IMR-90 (cell line): ENCODE measurements at regions not wholly inside any gene's neighbourhood (a gene's known extent, or its start where the extent isn't known, plus 50 kb on each side); places are given as distances from the start of the nearest gene placed in this dataset.

Experiments used
- ATAC-seq: fragments of 200-7000 bp; cut with Tn5 transposase; 2 replicates; pipeline ENCODE4 v1.9.1; 2020; ENCODE audit warnings: low read depth, mild to moderate bottlenecking, moderate library complexity
- BruUV-seq: library from RNA; stranded (reverse); fragments of 400-500 nt; replicated peaks from 2 replicates; lab custom pipeline; 2021; lab: Mats Ljungman, UMichigan
- CTCF ChIA-PET: fragments of 300-600 bp; formaldehyde crosslinking; extraction: SDS; loops from one replicate; lab custom pipeline; 2021; ENCODE audit warnings: antibody characterized with exemption; lab: Yijun Ruan, JAX
- POLR2A ChIA-PET: fragments of 300-600 bp; sonication (Branson Sonifier 250); formaldehyde crosslinking; loops from one replicate; lab custom pipeline; 2022; ENCODE audit warnings: antibody characterized with exemption; ENCODE audit not compliant: unreplicated experiment; lab: Charles Lee
- DNase-seq: peaks from one replicate; pipeline ENCODE4 v3.0.0; 2013
- H2AFZ ChIP-seq: replicated peaks from 2 replicates; pipeline ENCODE3; 2013; ENCODE audit warnings: low read length, mild to moderate bottlenecking; ENCODE audit not compliant: poor library complexity
- H2AK5ac ChIP-seq: 2 replicates; pipeline ENCODE4 v1.6.1; 2013; ENCODE audit warnings: low read depth, low read length, inconsistent platforms
- H2AK9ac ChIP-seq: replicated peaks from 2 replicates; pipeline ENCODE3; 2013; ENCODE audit warnings: mild to moderate bottlenecking, low read depth, low read length, moderate library complexity; ENCODE audit not compliant: poor library complexity
- H2BK120ac ChIP-seq: 2 replicates; pipeline ENCODE4 v1.6.1; 2013; ENCODE audit warnings: low read depth, low read length, inconsistent platforms
- H2BK15ac ChIP-seq: 3 replicates; pipeline ENCODE4 v1.6.1; 2013; ENCODE audit warnings: low read depth, low read length, inconsistent platforms
- H2BK20ac ChIP-seq: 2 replicates; pipeline ENCODE4 v1.6.1; 2013; ENCODE audit warnings: low read depth, mild to moderate bottlenecking, inconsistent platforms, low read length, moderate library complexity
- H2BK5ac ChIP-seq: 2 replicates; pipeline ENCODE4 v1.6.1; 2013; ENCODE audit warnings: mild to moderate bottlenecking, low read depth, low read length, inconsistent platforms; ENCODE audit not compliant: poor library complexity, severe bottlenecking
- H3K14ac ChIP-seq: replicated peaks from 2 replicates; pipeline ENCODE4 v1.6.1; 2013; ENCODE audit warnings: low read depth, low read length, inconsistent platforms
- H3K18ac ChIP-seq: 2 replicates; pipeline ENCODE4 v1.6.1; 2013; ENCODE audit warnings: low read depth, low read length, control low read depth
- H3K23ac ChIP-seq: 2 replicates; pipeline ENCODE4 v1.6.1; 2013; ENCODE audit warnings: low read depth, low read length, inconsistent platforms
- H3K27ac ChIP-seq: 2 replicates; pipeline ENCODE4 v1.5.1; 2013; ENCODE audit warnings: mild to moderate bottlenecking, control low read depth, low read length; ENCODE audit not compliant: insufficient read depth
- H3K27me3 ChIP-seq: 2 replicates; pipeline ENCODE4 v1.6.1; 2013; ENCODE audit warnings: low read length; ENCODE audit not compliant: control insufficient read depth, insufficient read depth
- H3K36me3 ChIP-seq: 2 replicates; pipeline ENCODE4 v1.6.1; 2013; ENCODE audit warnings: low read length, mixed read lengths; ENCODE audit not compliant: control insufficient read depth, insufficient read depth
- H3K4ac ChIP-seq: 2 replicates; pipeline ENCODE4 v1.6.1; 2013; ENCODE audit warnings: low read depth, low read length, inconsistent platforms
- H3K4me1 ChIP-seq: 2 replicates; pipeline ENCODE4 v1.6.1; 2013; ENCODE audit warnings: low read length, mixed read lengths; ENCODE audit not compliant: control insufficient read depth, insufficient read depth
- H3K4me2 ChIP-seq: 2 replicates; pipeline ENCODE4 v1.6.1; 2013; ENCODE audit warnings: low read depth, mild to moderate bottlenecking, control low read depth, low read length, moderate library complexity
- H3K4me3 ChIP-seq: 2 replicates; pipeline ENCODE4 v1.5.1; 2013; ENCODE audit warnings: low read depth, mild to moderate bottlenecking, control low read depth, low read length, moderate library complexity; ENCODE audit not compliant: insufficient read depth
- H3K56ac ChIP-seq: 2 replicates; pipeline ENCODE4 v1.6.1; 2013; ENCODE audit warnings: low read length, inconsistent platforms; ENCODE audit not compliant: insufficient read depth; ENCODE audit errors: extremely low read depth
- H3K79me1 ChIP-seq, 2 experiments: 2 replicates each; pipeline ENCODE4 v1.6.1; 2013; ENCODE audit warnings: low read length in 2 of 2, inconsistent platforms in 1 of 2, low read depth in 1 of 2
- H3K9ac ChIP-seq: 2 replicates; pipeline ENCODE4 v1.6.1; 2013; ENCODE audit warnings: low read depth, low read length, control low read depth
- H3K9me1 ChIP-seq: 2 replicates; pipeline ENCODE4 v1.6.1; 2013; ENCODE audit warnings: low read length, inconsistent platforms; ENCODE audit not compliant: insufficient read depth
- H3K9me3 ChIP-seq: 2 replicates; pipeline ENCODE4 v1.6.1; 2013; ENCODE audit warnings: low read length; ENCODE audit not compliant: control insufficient read depth, insufficient read depth
- H4K20me1 ChIP-seq: 2 replicates; pipeline ENCODE4 v1.6.1; 2013; ENCODE audit warnings: low read length, inconsistent platforms; ENCODE audit not compliant: insufficient read depth
- H4K5ac ChIP-seq: 2 replicates; pipeline ENCODE4 v1.6.1; 2013; ENCODE audit warnings: mild to moderate bottlenecking, low read depth, low read length, control low read depth
- H4K8ac ChIP-seq, 2 experiments: 2 replicates each; pipeline ENCODE4 v1.6.1; 2013; ENCODE audit warnings: low read depth in 2 of 2, low read length in 2 of 2, control low read depth in 1 of 2, inconsistent platforms in 1 of 2
- H4K91ac ChIP-seq: 2 replicates; pipeline ENCODE4 v1.6.1; 2013; ENCODE audit warnings: low read depth, low read length, inconsistent platforms; ENCODE audit not compliant: insufficient read depth
- BHLHE40 ChIP-seq: fragments of 150-350 bp; IDR thresholded peaks from 2 replicates; pipeline ENCODE4 v1.6.1; 2016; ENCODE audit warnings: mild to moderate bottlenecking, low read depth, low read length
- MXI1 ChIP-seq: IDR thresholded peaks from 2 replicates; pipeline ENCODE4 v1.6.1; 2012; ENCODE audit warnings: low read depth, mild to moderate bottlenecking, low read length, moderate library complexity, borderline replicate concordance
- NFE2L2 ChIP-seq: fragments of 150-350 bp; IDR thresholded peaks from 2 replicates; pipeline ENCODE4 v1.6.1; 2016; ENCODE audit warnings: low read depth, mild to moderate bottlenecking, low read length
- RCOR1 ChIP-seq: IDR thresholded peaks from 2 replicates; pipeline ENCODE4 v1.6.1; 2012; ENCODE audit warnings: mild to moderate bottlenecking, low read length, improper control_type of control experiment; ENCODE audit not compliant: insufficient replicate concordance
- RFX5 ChIP-seq: IDR thresholded peaks from 2 replicates; pipeline ENCODE4 v1.8.0; 2012; ENCODE audit warnings: low read depth, mild to moderate bottlenecking, low read length, moderate library complexity
- WGBS, 2 experiments: methylation state at CpG; one replicate each; pipeline versions ENCODE4 v1.1.5 to v1.1.7; 2013; ENCODE audit warnings: missing lambda C conversion rate in 2 of 2; ENCODE audit not compliant: insufficient read length in 1 of 2; ENCODE audit errors: extremely low coverage in 2 of 2; 5-methylcytosine and 5-hydroxymethylcytosine counted together
- dilution Hi-C: fragments of 300-500 bp; cut with HindIII; formaldehyde crosslinking; loops from one replicate; pipeline ENCODE4 v1.14.3; 2018; ENCODE audit warnings: low sequenced_read_pairs; ENCODE audit not compliant: unreplicated experiment
- in situ Hi-C: fragments of 300-500 bp; cut with MboI; formaldehyde crosslinking; loops from 3 replicates; pipeline ENCODE4 v1.14.3; 2019; ENCODE audit warnings: low sequenced_read_pairs, inconsistent platforms, mixed read lengths
- intact Hi-C: fragments of 100-400 bp; cut with micrococcal nuclease; formaldehyde crosslinking; loops from 2 replicates; pipeline ENCODE4 v1.10.0; 2022

DNA sequence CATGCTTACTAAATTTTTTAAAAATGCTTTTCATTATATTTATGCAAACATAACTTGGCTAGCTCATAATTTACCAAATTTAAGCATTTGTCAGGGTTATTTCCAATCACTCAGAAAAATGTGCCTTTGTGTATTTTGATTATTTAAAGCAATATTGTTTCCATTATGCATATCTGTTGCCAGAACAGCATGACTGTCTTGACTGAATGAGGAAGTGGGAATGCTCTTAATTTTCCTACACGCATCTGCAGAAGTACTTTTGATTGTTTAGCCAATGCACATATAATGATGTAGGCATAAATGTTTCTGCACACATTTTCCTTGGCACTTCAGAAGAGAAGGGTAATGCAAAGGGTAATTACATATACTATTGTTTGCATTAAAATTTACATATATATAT, 92.5 kb upstream of the ADGRL2 start:
- no peak overlapping the region for H2BK20ac ChIP-seq
- H2AK9ac ChIP-seq: no peak overlapping the region
- no peak overlapping the region for H3K27ac ChIP-seq
- H3K4me3 ChIP-seq: no peak overlapping the region
- TF ChIP-seq NFE2L2: no peak
- no peak for TF ChIP-seq BHLHE40
- TF ChIP-seq RCOR1: no peak
- TF ChIP-seq RFX5: no peak
- TF ChIP-seq MXI1: no peak
- H3K56ac ChIP-seq: no peak overlapping the region
- dilution Hi-C loops (no loop called here), intact Hi-C loops (no loop called here), in situ Hi-C loops (no loop called here)
- H3K9ac ChIP-seq: no peak overlapping the region
- no peak overlapping the region for H4K91ac ChIP-seq
- peaks cover 2% of the 10 kb centered on the region; the same call in 1 of the 2 replicates for H3K9me1 ChIP-seq
- CTCF ChIA-PET: interaction anchor here (1.2 kb wide), 1 partner anchor 8 kb away, joined by 3 read pairs; no protein-coding TSS in a partner anchor
- H3K9me3 ChIP-seq: no peaks in the 10 kb centered on the region
- no peak overlapping the region for H2AK5ac ChIP-seq
- no TSS peak for BruUV-seq
- no peak overlapping the region for H4K5ac ChIP-seq
- H2BK15ac ChIP-seq: no peak overlapping the region
- no peak overlapping the region for H2BK120ac ChIP-seq
- H3K4me1 ChIP-seq: peaks cover 9% of the 10 kb centered on the region
- H4K8ac ChIP-seq: no peak overlapping the region
- H3K4me2 ChIP-seq: no peak overlapping the region
- no peak overlapping the region for H2AFZ ChIP-seq
- H3K79me1 ChIP-seq: no peaks in the 10 kb centered on the region
- no peak overlapping the region for H3K4ac ChIP-seq
- DNase-seq: no peak
- H3K18ac ChIP-seq: no peak overlapping the region
- H4K20me1 ChIP-seq: no peaks in the 10 kb centered on the region
- H3K27me3 ChIP-seq: no peaks in the 10 kb centered on the region
- POLR2A ChIA-PET: no interaction called here
- H3K23ac ChIP-seq: no peak overlapping the region
- H2BK5ac ChIP-seq: no peak overlapping the region
- no CpG with 5 or more reads among the region's 1 CpG for WGBS, 2 experiments
- no peak for ATAC-seq
- H3K14ac ChIP-seq: no peak overlapping the region
- no peaks in the 10 kb centered on the region for H3K36me3 ChIP-seq
